HS-5 (cell line): ENCODE measurements at regions not wholly inside any gene's neighbourhood (a gene's known extent, or its start where the extent isn't known, plus 50 kb on each side); places are given as distances from the start of the nearest gene placed in this dataset.
"Not testable (repeated sequence)": the region's sequence is repeated elsewhere in the genome, so short reads cannot be mapped to it uniquely, and the experiment has no call there.

Experiments used
- DNase-seq: peaks from one replicate; pipeline ENCODE4 v3.0.0-alpha.2; 2012; ENCODE audit warnings: low read depth

- DNase-seq, result no peak
Observed at GRCh38 chr21:22762463-22762862, 1764.3 kb downstream of the NCAM2 start.

DNA sequence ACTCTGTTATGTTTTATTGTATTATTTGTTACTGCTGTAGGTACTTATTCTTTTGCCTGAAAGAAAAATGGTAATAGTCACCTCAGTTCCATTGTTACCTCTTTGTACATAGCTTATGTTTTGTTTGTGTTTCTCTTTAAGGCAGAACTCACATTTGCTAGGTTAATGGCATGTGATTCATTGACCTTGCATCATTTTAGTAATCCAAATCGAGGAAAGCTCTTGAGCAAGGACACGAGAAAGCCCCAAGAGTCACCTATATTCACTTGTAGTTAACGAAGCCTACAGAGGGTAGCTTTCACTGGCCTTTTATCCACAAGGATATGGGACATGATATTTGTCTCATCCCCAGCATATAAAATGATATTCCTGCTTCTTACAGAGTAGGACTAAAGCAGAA is 1765.2 kb downstream of the NCAM2 start:
- no peak for DNase-seq

DNA sequence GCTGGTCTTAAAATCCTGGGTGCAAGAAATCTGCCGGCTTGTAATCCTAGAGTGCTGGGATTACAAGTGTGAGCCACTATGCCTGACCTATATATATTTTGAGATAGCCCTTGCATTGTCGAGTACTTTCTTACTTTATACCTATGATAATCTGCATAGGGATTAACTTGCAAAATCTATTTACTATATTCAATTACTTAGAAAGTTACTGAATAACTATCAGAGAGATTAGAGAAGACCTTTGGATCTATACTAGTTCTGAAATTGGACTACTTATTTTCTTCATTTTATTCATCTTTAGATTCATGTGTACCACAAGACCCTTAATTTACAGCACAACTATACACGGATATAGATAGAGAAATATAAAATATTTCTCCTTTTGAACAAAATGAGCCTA is 1766.0 kb downstream of the NCAM2 start:
- DNase-seq, result no peak

DNA sequence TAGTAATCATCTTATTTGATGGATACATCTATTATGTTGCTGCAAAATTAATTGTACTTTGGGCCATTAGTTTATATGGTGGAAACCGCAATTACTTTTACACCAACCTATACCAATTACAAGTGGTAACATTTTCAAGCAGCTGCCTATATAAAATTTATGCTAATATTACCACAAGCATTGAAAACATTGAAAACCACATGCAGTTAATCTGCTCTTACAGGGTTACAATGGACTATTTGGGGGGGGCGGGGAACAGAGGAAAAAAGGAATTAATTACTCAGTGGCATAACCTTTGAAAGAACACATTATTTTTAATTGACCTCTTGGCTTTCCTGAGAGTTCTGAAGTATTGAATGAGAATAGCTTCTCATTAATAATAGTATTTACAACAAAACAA is 1793.2 kb downstream of the NCAM2 start:
- no peak for DNase-seq

GRCh38 chr21:22791986-22792560 is 1793.9 kb downstream of the NCAM2 start:
- peak; percentile 19 for DNase-seq

DNA sequence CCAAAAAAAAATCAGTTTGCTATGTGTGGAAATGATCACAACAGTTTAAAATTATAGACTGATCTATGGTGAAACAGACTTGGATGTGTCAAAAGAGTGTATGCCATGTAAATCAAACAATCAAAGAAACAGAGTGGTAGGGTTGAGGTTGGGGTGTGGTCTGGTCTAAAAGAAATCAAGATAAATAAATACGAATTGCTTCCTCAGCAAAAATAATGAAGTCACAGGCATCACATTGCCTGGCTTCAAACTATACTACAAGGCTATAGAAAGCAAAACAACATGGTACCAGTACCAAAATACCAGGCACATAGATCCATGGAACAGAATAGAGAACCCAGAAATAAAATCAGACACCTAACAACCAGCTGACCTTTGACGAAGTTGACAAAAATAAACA is 1796.9 kb downstream of the NCAM2 start:
- no peak for DNase-seq

DNA sequence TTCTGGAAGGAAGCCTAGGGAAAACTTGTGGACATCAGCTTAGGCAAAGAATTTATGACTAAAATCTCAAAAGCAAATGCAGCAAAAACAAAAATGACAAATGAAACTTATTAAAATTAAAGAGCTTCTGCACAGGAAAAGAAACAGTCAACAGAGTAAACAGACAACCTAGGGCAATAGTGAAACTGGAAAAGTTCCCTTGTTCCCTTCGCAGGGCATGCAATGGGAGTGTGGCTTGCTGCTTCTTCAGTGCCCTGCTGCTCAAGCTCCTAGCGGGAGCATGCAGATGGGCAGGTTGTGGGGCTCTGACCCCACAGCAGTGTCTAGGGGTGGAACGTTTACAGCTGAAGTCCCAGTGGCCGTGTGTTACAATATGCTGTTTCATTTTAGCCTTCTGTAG is 1797.4 kb downstream of the NCAM2 start:
- DNase-seq, result no peak

DNA sequence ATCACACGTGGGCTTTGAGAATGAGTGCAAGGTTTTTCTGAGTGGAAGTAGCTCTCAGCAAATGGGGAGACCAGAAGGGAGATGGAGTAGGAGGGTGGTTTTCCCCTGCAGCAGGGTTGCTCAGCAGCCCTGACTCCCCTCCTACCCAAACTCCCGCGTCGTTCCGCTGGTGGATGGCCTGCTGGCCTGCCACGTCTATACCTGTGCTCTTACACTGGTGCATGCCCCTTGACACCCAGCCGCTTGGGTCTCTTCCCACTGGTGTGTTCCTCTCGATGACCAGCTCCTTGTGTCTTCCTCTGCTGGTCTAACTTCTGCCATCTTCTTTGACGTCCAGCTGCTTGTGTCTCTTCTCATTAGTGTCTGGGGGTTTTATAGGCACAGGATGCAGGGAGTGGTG is 1797.9 kb downstream of the NCAM2 start:
- DNase-seq, result no peak

DNA sequence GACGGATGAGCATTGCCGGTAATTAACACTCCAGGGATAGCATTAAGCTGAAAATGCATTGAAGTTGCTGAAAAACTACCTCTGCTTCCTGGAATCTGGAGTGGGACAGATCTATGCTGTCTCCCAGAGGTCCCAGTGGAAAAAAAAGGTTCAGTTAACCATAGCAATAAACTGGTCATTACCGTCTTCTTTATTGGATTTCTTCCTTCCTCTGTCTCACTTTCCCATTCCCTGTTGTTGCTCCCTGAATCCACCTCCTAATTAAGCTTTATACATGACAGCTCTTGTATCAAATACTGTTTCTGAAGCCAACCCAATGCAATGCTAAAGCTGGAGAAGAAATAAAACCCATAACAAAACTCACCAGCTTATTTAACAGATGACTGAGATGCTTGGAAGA is 1805.9 kb downstream of the NCAM2 start:
- DNase-seq, result no peak

- DNase-seq, result no peak
Observed at GRCh38 chr21:22806278-22806677, 1808.1 kb downstream of the NCAM2 start.

- DNase-seq, result no peak
Observed at GRCh38 chr21:22813201-22813600, 1815.0 kb downstream of the NCAM2 start.

DNA sequence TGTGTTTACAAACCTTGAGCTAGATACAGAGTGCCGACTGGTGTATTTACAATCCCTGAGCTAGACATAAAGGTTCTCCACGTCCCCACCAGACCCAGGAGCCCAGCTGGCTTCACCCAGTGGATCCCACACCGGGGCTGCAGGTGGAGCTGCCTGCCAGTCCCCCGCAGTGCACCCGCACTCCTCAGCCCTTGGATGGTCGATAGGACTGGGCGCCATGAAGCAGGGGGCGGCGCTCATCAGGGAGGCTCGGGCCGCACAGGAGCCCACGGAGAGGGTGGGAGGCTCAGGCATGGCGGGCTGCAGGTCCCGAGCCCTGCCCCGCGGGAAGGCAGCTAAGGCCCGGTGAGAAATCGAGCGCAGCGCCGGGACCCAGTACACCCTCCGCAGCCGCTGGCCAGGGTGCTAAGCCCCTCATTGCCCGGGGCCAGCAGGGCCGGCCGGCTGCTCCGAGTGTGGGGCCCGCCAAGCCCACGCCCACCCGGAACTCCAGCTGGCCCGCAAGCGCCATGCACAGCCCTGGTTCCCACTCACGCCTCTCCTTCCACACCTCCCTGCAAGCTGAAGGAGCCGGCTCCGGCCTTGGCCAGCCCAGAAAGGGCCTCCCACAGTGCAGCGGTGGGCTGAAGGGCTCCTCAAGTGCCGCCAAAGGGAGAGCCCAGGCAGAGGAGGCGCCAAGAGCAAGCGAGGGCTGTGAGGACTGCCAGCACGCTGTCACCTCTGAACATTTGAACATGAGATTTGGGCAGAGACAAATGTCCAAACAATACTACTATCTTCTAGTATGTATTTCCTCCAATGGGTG is 1820.7 kb downstream of the NCAM2 start:
- DNase-seq, result not testable (repeated sequence)

DNA sequence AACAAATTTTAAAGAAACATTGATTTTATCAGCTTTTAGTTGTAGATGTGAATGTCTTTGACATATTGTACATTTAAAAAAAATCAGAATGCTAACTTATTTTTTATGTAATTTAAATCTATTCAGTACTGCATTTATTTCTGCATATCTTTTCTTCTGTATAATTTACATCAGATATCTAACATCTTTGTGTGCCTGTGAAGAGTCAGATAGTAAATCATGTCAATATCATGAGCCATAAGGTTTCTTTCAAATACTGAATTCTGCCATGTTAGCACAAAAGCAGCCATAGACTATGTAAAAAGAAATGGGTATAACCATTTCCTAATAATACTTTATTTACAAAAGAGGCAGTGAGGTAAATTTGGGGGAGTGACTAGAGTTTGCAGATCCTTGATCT is 1829.2 kb downstream of the NCAM2 start:
- DNase-seq, result no peak

DNA sequence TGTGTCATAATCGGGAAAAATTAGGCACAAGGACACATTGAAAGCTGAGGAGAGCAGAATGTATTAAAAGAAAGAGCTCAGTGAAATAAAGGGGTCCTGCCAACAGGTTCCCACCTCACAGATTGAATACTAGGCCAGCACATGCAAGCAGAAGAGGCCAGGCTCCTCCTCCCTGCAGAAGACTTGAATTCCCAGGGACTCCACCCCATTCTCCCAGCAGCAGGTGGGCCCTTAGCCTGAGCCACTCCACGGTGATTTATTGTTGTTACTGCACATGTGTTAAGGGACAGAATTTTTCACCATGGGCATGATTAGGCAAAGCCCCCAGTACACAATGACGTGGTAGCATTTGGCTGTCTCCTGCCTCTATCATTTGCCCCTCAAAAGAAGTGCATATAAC is 1844.7 kb downstream of the NCAM2 start:
- no peak for DNase-seq

DNA sequence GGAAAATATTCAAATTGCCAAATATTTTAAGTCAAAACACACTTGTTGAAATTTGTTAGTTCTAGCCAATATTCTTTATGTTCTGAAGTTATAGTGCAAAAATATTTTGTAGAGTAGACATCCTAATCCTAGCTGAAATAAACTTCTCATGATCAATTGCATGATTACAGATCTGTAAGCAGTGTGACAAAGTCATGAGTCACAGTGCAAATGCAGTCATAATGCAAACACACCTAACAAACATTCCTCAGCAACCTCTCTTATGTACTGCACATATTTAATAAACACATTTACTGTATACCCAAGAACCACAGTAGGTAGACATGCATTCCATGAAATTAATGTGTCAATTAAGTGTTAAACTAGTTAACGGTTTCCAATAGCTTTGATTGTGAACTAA is 1857.4 kb downstream of the NCAM2 start:
- peak; percentile 15 for DNase-seq

GRCh38 chr21:22871692-22872091 is 1873.5 kb downstream of the NCAM2 start:
- DNase-seq, result no peak

DNA sequence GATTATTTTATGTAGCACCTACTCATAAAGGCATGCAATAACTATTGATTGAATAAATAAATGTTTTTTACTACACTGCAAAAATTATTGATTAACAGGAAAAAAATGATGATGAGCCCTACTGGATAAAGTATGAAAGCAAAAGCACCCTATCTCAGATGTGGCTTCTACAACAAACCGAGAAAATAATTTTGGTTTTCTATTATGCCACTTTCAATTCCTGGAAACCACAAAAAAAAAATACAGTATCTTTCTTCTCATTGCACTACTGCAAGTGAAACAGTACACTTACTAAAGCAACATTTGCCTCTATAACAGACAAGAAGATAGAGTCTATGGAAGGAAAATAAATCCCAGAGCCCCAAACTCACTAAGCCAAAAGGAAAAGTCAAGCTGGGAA is 1882.4 kb downstream of the NCAM2 start:
- no peak for DNase-seq

GRCh38 chr21:22881131-22881530 is 1882.9 kb downstream of the NCAM2 start:
- DNase-seq, result no peak

GRCh38 chr21:22885079-22885478 is 1886.9 kb downstream of the NCAM2 start:
- no peak for DNase-seq

DNA sequence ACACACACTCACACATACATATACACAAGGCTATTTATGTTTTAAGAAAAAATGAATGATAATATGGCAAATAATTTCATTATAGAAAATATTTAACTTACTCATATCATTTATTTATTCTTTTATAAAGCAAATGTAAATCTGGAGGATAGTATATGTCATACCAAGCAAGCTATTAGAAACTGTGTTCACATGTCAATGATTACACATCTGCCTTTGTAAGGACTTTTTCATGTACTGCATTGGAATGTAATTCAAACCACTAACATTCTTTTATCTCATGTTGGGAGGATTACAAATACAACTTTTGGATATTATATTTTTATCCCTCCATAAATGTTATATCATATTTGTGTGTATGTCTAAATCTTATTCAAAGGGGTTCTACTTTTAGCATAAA is 1887.4 kb downstream of the NCAM2 start:
- no peak for DNase-seq

GRCh38 chr21:22889445-22889844 is 1891.2 kb downstream of the NCAM2 start:
- DNase-seq, result no peak

GRCh38 chr21:22890656-22891055 is 1892.4 kb downstream of the NCAM2 start:
- DNase-seq, result no peak

- DNase-seq, result no peak
Observed at GRCh38 chr21:22892028-22892427, 1893.8 kb downstream of the NCAM2 start.

DNA sequence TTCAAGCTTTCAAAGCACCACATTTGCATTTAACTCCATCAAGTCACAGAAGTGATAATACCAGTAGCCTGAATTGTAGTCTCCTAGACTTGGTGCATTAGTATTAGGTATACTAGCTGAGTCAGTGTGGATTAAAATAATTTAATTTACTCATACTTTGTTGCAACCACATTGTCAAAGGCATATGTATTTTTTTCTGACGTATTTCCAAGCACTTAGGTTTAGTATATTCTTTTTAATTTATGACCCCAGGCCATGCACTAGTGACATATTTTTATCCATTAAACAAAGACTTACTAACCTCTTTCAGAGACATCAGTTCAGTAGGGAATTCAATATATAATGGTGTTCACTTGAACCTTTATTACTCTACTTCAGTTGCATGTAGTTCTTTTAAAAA is 1894.5 kb downstream of the NCAM2 start:
- DNase-seq, result no peak
